DOHH2 (cell line): ENCODE measurements at regions not wholly inside any gene's neighbourhood (a gene's known extent, or its start where the extent isn't known, plus 50 kb on each side); places are given as distances from the start of the nearest gene placed in this dataset.

Source experiments
- CTCF ChIP-seq: fragments of 200-600 bp; sonication (generic); IDR thresholded peaks from one replicate; pipeline ENCODE4 v1.5.1; 2014; ENCODE audit warnings: antibody characterized with exemption, mild to moderate bottlenecking, low read depth, low read length; ENCODE audit not compliant: poor library complexity, severe bottlenecking
- EZH2phosphoT487 ChIP-seq: fragments of 200-600 bp; sonication (generic); IDR thresholded peaks from 2 replicates; pipeline ENCODE4 v1.6.1; 2017; ENCODE audit warnings: borderline replicate concordance, mild to moderate bottlenecking, antibody characterized with exemption, low read length, moderate library complexity, mixed read lengths

GRCh38 chr5:98416541-98416940, 356.9 kb upstream of the RGMB start:
- TF ChIP-seq CTCF (no peak), EZH2phosphoT487 (no peak)
